Astrocyte (in vitro differentiated cells and primary cell): ENCODE measurements at regions not wholly inside any gene's neighbourhood (a gene's known extent, or its start where the extent isn't known, plus 50 kb on each side); places are given as distances from the start of the nearest gene placed in this dataset.
A peak's percentile ranks its signal among the peaks of the same experiment; 100 is the strongest.

Experiments
- CTCF ChIP-seq: IDR thresholded peaks from 2 replicates; pipeline ENCODE4 v1.5.1; 2011; ENCODE audit warnings: low read depth, mild to moderate bottlenecking, inconsistent platforms, low read length, moderate library complexity; ENCODE audit not compliant: insufficient read depth
- EZH2 ChIP-seq: IDR thresholded peaks from 2 replicates; pipeline ENCODE4 v1.6.1; 2012; ENCODE audit warnings: mild to moderate bottlenecking, low read length, inconsistent platforms; ENCODE audit not compliant: insufficient read depth

DNA sequence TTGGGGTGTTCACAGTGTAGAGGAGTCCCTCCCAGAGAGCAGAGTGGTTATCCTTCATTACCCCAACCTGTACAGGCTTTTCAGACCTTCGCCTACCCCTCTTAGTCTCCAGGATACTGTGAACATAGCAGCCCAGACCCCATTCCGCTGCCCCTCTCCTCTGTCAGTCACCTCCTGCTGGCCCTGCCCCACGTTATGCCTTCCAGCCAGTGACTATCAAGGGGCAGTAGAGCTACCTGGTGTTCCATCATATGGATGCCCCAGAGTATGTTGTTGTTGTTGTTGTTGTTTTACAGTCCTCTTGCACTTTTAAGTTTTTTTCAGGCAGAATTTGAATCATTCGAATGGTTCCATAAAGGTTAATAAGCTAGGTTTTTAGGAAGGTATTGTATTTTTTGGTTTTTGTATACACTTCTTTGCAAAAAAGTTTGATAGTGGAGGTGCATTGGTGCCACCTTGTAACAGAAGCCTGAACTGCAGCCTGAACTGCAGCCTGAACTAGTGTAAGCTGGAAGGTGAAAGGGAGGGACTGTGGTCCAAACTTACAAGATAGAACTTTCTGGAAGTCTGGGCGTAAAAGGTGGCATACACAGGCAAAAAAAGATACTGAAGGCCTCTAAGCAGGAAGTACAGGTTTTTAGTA lies 101.4 kb upstream of the RAB40AL start:
- TF ChIP-seq EZH2 (no peak), CTCF (peak; percentile 43)
